ENCODE measurements at regions not wholly inside any gene's neighbourhood (a gene's known extent, or its start where the extent isn't known, plus 50 kb on each side); places are given as distances from the start of the nearest gene placed in this dataset.
"Not testable (repeated sequence)": the region's sequence is repeated elsewhere in the genome, so short reads cannot be mapped to it uniquely, and the experiment has no call there.

- no peak overlapping the region for H3K4me3 ChIP-seq
- no peaks in the 10 kb centered on the region for H3K9me3 ChIP-seq
- TF ChIP-seq CTCF (IDR thresholded peaks at IDR 0.05): no peak
- no peak for DNase-seq
- H3K36me3 ChIP-seq (ENCODE audit: low read depth): no peaks in the 10 kb centered on the region
- no peaks in the 10 kb centered on the region for H3K4me1 ChIP-seq (ENCODE audit: low read depth)
- intact Hi-C loops (cut with DNase I, micrococcal nuclease): no loop called here
- ATAC-seq: no peak
Measured at GRCh38 chr6:134772671-134773360, 177.1 kb downstream of the ALDH8A1 start.

GRCh38 chr6:134768931-134769330 lies 181.0 kb downstream of the ALDH8A1 start:
- no peak for TF ChIP-seq CTCF (IDR thresholded peaks at IDR 0.05)
- peak; percentile 38 for ATAC-seq
- no peaks in the 10 kb centered on the region for H3K9me3 ChIP-seq
- no peak for DNase-seq
- no peaks in the 10 kb centered on the region for H3K36me3 ChIP-seq (ENCODE audit: low read depth)
- H3K4me3 ChIP-seq: no peak overlapping the region
- intact Hi-C loops (cut with DNase I, micrococcal nuclease): no loop called here
- no peaks in the 10 kb centered on the region for H3K4me1 ChIP-seq (ENCODE audit: low read depth)

- Histone ChIP-seq H3K4me3 (no peak overlapping the region), H3K9me3 (no peaks in the 10 kb centered on the region), H3K4me1 (ENCODE audit: low read depth) (no peaks in the 10 kb centered on the region), H3K36me3 (ENCODE audit: low read depth) (no peaks in the 10 kb centered on the region)
- intact Hi-C loops (cut with DNase I, micrococcal nuclease): no loop called here
- ATAC-seq: no peak
- DNase-seq: no peak
- no peak for TF ChIP-seq CTCF (IDR thresholded peaks at IDR 0.05)
Measured at GRCh38 chr6:134766497-134766896, 183.4 kb downstream of the ALDH8A1 start.

GRCh38 chr6:134764741-134765140 lies 185.2 kb downstream of the ALDH8A1 start:
- intact Hi-C loops (cut with DNase I, micrococcal nuclease): no loop called here
- TF ChIP-seq CTCF (IDR thresholded peaks at IDR 0.05): no peak
- no peaks in the 10 kb centered on the region for H3K9me3 ChIP-seq
- ATAC-seq (peak; percentile 64), DNase-seq (no peak)
- no peak overlapping the region for H3K4me3 ChIP-seq
- H3K4me1 ChIP-seq (ENCODE audit: low read depth): no peaks in the 10 kb centered on the region
- no peaks in the 10 kb centered on the region for H3K36me3 ChIP-seq (ENCODE audit: low read depth)

GRCh38 chr6:134763575-134763974 lies 186.3 kb downstream of the ALDH8A1 start:
- DNase-seq; H3K36me3 ChIP-seq (ENCODE audit: low read depth); intact Hi-C loops (cut with DNase I, micrococcal nuclease); H3K9me3 ChIP-seq; H3K4me1 ChIP-seq (ENCODE audit: low read depth); ATAC-seq; H3K4me3 ChIP-seq: not testable (repeated sequence)

GRCh38 chr6:134758621-134759020 lies 191.3 kb downstream of the ALDH8A1 start:
- Histone ChIP-seq H3K4me3 (no peak overlapping the region), H3K4me1 (ENCODE audit: low read depth) (no peaks in the 10 kb centered on the region), H3K9me3 (no peaks in the 10 kb centered on the region), H3K36me3 (ENCODE audit: low read depth) (no peaks in the 10 kb centered on the region)
- no peak for TF ChIP-seq CTCF (IDR thresholded peaks at IDR 0.05)
- ATAC-seq (no peak), DNase-seq (no peak)
- intact Hi-C loops (cut with DNase I, micrococcal nuclease): no loop called here

Data from mucosa of descending colon (tissue), 3 donors.